ENCODE measurements at regions not wholly inside any gene's neighbourhood (a gene's known extent, or its start where the extent isn't known, plus 50 kb on each side); places are given as distances from the start of the nearest gene placed in this dataset.

GRCh38 chr2:223652902-223653301 lies 50.7 kb upstream of the SCG2 start:
- no peaks in the 10 kb centered on the region for H3K27me3 Mint-ChIP-seq (ENCODE audit: unreplicated experiment)
- no peaks in the 10 kb centered on the region for H3K9me3 Mint-ChIP-seq (ENCODE audit: low read depth, unreplicated experiment)
- H3K4me1 Mint-ChIP-seq (ENCODE audit: low read depth, unreplicated experiment): no peaks in the 10 kb centered on the region
- H3K36me3 Mint-ChIP-seq (ENCODE audit: insufficient read depth, unreplicated experiment): no peaks in the 10 kb centered on the region
- TF ChIP-seq CTCF (IDR thresholded peaks at IDR 0.05; ENCODE audit: unreplicated experiment): no peak
- DNase-seq: no peak
- BruUV-seq (replicated peaks): no TSS peak
- intact Hi-C loops (cut with micrococcal nuclease; ENCODE audit: unreplicated experiment): no loop called here
- CTCF ChIA-PET: interaction anchor here (0.5 kb wide), 1 partner anchor 198 kb away, joined by 4 read pairs; no protein-coding TSS in a partner anchor
- H3K4me3 Mint-ChIP-seq (ENCODE audit: low read depth, unreplicated experiment): no peak overlapping the region
- no peak overlapping the region for H3K27ac Mint-ChIP-seq (ENCODE audit: unreplicated experiment)

- Mint-ChIP-seq H3K27ac (ENCODE audit: unreplicated experiment) (no peak overlapping the region), H3K4me1 (ENCODE audit: low read depth, unreplicated experiment) (no peaks in the 10 kb centered on the region), H3K36me3 (ENCODE audit: insufficient read depth, unreplicated experiment) (no peaks in the 10 kb centered on the region), H3K27me3 (ENCODE audit: unreplicated experiment) (no peaks in the 10 kb centered on the region), H3K4me3 (ENCODE audit: low read depth, unreplicated experiment) (no peak overlapping the region), H3K9me3 (ENCODE audit: low read depth, unreplicated experiment) (no peaks in the 10 kb centered on the region)
- DNase-seq: no peak
- CTCF ChIA-PET: no interaction called here
- intact Hi-C loops (cut with micrococcal nuclease; ENCODE audit: unreplicated experiment): no loop called here
- TF ChIP-seq CTCF (IDR thresholded peaks at IDR 0.05; ENCODE audit: unreplicated experiment): no peak
- BruUV-seq (replicated peaks): no TSS peak
Measured at GRCh38 chr2:223652122-223652521, 50.0 kb upstream of the SCG2 start.

Measured in Calu3 (cell line).